HG03521 (cell line): ENCODE measurements at regions not wholly inside any gene's neighbourhood (a gene's known extent, or its start where the extent isn't known, plus 50 kb on each side); places are given as distances from the start of the nearest gene placed in this dataset.

ENCODE experiments used
- ATAC-seq: cut with Tn5 transposase; IDR thresholded peaks from one replicate; pipeline ENCODE4 v1.9.1; 2021; ENCODE audit warnings: mild to moderate bottlenecking, moderate library complexity; ENCODE audit not compliant: unreplicated experiment

GRCh38 chr3:22908989-22909507 lies 294.1 kb upstream of the UBE2E2 start:
- no peak for ATAC-seq

GRCh38 chr3:22916933-22917332 lies 286.2 kb upstream of the UBE2E2 start:
- no peak for ATAC-seq

- no peak for ATAC-seq
Measured at GRCh38 chr3:22920006-22920405, 283.1 kb upstream of the UBE2E2 start.

- ATAC-seq, result peak; percentile 48
Measured at GRCh38 chr3:22922317-22922716, 280.8 kb upstream of the UBE2E2 start.

GRCh38 chr3:22923711-22924110 lies 279.4 kb upstream of the UBE2E2 start:
- ATAC-seq, result no peak

GRCh38 chr3:22928216-22929110 lies 274.7 kb upstream of the UBE2E2 start:
- no peak for ATAC-seq

GRCh38 chr3:22933051-22933840 lies 269.9 kb upstream of the UBE2E2 start:
- ATAC-seq, result no peak

- no peak for ATAC-seq
Measured at GRCh38 chr3:22933841-22934116, 269.3 kb upstream of the UBE2E2 start.

- ATAC-seq, result no peak
Measured at GRCh38 chr3:22935040-22935439, 268.1 kb upstream of the UBE2E2 start.

- no peak for ATAC-seq
Measured at GRCh38 chr3:22937536-22937935, 265.6 kb upstream of the UBE2E2 start.

- no peak for ATAC-seq
Measured at GRCh38 chr3:22938739-22939138, 264.4 kb upstream of the UBE2E2 start.

GRCh38 chr3:22939349-22939748 lies 263.8 kb upstream of the UBE2E2 start:
- ATAC-seq, result no peak

- ATAC-seq, result no peak
Measured at GRCh38 chr3:22940285-22940684, 262.8 kb upstream of the UBE2E2 start.

GRCh38 chr3:22942981-22943380 lies 260.1 kb upstream of the UBE2E2 start:
- ATAC-seq, result no peak

GRCh38 chr3:22947851-22948250 lies 255.3 kb upstream of the UBE2E2 start:
- ATAC-seq, result no peak

- ATAC-seq, result no peak
Measured at GRCh38 chr3:22951910-22952309, 251.2 kb upstream of the UBE2E2 start.

- ATAC-seq, result no peak
Measured at GRCh38 chr3:22952860-22953259, 250.3 kb upstream of the UBE2E2 start.

- peak; percentile 88 for ATAC-seq
Measured at GRCh38 chr3:22959593-22959992, 243.5 kb upstream of the UBE2E2 start.

GRCh38 chr3:22960105-22960984 lies 242.8 kb upstream of the UBE2E2 start:
- ATAC-seq, result no peak

GRCh38 chr3:22962244-22962643 lies 240.9 kb upstream of the UBE2E2 start:
- ATAC-seq, result no peak

GRCh38 chr3:22966349-22966748 lies 236.8 kb upstream of the UBE2E2 start:
- no peak for ATAC-seq
